Pons (tissue), 1 donor: ENCODE measurements at regions not wholly inside any gene's neighbourhood (a gene's known extent, or its start where the extent isn't known, plus 50 kb on each side); places are given as distances from the start of the nearest gene placed in this dataset.

Experiments used
- DNase-seq: peaks from one replicate; pipeline ENCODE4 v3.0.0-alpha.2; 2016; ENCODE audit warnings: low spot score

GRCh38 chr4:181987392-181987791 is 255.8 kb upstream of the TENM3 start:
- DNase-seq = no peak

GRCh38 chr4:181989071-181989470 is 254.1 kb upstream of the TENM3 start:
- no peak for DNase-seq

DNA sequence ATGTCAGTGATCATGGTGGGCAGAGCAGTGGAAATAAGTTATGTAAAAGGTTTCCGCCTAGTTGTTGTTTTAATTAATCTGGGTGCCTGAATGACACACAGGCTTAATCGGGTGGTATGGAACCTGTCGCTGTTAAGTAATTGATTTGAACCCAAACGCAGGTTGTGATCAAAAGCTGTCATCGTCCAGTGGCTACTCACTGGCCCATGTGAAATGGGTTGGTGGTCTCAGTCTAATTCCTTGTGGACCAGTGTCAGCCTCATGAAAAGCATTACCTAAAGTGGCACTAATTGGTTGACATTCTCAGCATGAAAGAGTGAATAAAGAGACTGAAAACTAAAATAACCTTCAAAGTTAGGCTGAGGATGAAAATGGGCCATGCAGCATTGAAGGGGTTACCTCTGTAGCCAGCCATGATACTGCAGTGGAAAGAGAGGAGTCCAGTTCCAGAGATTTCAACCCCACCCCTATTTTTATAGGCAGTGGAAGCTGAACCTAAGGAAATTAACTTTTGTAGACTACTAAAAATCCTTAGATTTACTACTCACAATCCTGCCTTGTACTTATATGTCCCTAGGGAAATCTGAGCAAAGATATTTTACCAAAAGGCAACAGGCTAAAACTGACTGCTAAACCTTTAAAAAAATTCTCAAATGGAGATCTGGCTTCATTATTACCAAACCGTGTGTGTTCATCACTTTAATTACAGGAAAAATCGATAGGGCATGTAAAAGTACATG is 251.7 kb upstream of the TENM3 start:
- no peak for DNase-seq

DNA sequence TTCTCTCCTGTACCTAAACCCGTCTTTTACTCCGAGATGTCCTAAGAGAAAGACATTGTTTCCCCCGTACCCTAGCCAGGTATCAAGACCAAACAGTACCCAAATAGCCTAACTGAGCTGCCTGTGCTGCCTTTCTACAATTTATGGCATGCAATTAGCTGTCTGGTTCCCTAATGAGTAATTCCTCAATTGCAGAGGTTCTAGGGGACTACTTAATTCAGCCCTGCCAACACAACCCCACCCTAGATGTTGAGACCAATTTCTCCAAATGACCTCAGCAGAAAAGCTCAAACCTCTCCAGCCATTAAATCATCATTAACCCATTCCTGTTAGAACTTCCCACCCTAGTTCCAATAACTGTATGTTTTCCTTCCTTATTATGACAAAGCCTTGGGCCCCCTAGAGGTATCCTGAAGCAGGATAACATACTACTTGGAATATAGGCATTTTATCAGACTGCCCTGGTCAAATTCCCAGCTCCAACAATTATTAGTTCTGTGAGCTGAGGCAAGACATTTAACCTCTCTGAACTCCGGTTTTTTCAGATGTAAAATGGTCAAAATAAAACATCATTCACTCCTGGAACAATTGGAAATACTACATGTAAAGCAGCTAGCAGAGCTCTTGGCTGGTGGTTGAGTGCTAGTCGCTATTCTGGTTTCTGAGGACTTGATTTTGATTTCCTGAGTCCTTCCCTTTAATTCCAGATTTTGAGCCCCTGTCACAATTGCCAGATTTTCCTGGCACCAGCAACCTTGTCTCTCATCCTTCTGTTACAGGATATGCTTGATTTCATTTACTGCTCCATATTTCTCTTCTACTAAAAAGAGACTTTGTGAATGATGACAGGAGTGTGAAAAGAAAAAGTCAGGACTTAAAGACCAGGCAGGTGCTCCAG is 244.6 kb upstream of the TENM3 start:
- DNase-seq = no peak

- DNase-seq = no peak
Observed at GRCh38 chr4:182000077-182000476, 243.1 kb upstream of the TENM3 start.

GRCh38 chr4:182010876-182011275 is 232.3 kb upstream of the TENM3 start:
- no peak for DNase-seq

DNA sequence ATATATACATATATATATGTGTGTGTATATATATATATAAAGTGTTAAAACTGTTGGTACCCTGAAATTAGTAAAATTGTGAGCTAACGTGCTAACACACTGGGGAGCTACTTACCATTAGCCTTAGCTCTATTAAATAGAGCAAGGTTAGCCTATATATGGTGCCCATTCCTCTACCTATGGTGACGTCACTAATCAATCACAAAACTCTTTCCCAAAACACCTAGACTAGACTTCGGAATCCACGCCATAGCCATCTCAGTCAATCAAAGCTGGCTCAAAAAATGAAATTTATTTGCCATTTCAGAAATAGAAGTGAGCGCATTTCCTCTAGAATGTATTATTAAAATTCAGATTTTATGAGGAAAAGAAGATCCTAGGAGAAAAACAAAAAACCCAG is 229.0 kb upstream of the TENM3 start:
- no peak for DNase-seq

- no peak for DNase-seq
Observed at GRCh38 chr4:182015014-182015413, 228.2 kb upstream of the TENM3 start.

DNA sequence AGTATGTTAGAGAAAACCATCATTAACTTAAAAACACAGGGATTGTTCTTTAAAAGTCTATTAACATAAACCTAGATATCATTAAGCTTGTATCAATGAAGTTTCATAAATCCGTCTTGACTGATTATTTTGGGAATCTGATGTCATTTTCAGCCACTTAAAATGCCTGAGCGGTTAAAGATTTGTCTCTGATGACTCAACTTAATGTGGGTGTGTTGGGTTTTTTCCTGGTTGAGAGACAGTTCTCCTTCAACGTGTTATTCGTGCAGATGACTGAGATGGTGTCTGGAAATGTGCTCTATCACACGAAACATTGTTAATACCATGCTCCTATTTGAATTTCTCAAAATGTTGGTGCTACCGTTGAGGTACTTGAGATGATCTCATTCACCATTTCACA is 227.3 kb upstream of the TENM3 start:
- DNase-seq = no peak

- DNase-seq = no peak
Observed at GRCh38 chr4:182017038-182017437, 226.2 kb upstream of the TENM3 start.

GRCh38 chr4:182018691-182019090 is 224.5 kb upstream of the TENM3 start:
- no peak for DNase-seq

- no peak for DNase-seq
Observed at GRCh38 chr4:182019148-182019652, 224.0 kb upstream of the TENM3 start.

DNA sequence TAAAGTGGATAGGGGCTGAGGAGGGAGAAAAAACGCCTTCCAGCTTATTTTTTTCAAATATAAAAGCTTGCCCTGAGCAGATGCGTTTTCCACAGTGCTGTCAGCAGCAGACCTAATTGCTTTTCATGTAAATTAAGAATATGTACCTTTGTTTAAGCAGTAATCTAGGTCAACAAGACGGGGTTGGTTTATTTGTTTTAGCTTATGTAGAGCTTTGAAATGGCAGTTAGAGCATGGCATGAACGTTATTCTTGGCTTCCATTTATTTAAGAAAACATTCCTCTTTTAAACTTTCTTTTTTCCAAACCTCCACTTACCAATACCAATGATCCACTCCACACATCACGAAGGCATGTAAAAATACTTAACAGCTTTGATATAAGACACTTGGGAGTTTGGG is 220.3 kb upstream of the TENM3 start:
- DNase-seq = no peak

DNA sequence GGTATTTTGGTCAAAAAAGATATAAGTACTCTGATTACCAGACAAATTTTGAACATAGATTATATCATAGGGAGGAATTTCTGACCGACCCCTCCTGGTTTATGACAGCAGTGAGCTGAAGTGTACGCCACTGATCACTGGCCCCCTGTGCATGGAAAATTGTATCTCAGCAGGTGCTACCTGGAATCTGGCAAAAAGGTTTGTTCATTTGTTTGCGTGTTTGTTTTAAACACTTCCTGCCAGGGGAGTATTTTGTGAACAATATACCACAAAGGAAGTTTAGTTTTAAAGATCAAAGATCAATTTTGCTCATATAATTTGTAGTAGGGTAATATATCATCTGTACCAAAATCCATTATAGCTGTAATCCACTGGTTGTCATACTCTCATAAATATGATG is 219.7 kb upstream of the TENM3 start:
- no peak for DNase-seq

DNA sequence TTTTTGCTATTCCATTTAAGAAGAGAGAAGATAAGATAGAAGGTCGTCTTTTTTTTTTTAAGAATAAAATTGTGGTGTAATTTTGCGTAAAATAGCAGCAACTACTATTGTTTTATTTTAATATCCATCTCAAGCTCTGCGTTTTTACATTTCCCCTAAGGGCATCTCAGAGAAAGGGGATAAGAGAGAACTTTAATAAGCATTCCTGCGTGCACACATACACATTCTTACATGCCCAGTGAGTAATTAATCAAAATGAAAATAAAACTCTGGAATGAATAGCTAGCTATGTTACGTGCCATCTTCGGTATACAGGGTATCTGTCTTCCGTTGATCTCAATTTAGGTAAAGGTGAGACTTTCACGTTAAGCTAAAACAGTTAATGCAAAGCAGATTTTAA is 200.3 kb upstream of the TENM3 start:
- DNase-seq = no peak

- no peak for DNase-seq
Observed at GRCh38 chr4:182048871-182049270, 194.3 kb upstream of the TENM3 start.

- DNase-seq = no peak
Observed at GRCh38 chr4:182056866-182057265, 186.3 kb upstream of the TENM3 start.

DNA sequence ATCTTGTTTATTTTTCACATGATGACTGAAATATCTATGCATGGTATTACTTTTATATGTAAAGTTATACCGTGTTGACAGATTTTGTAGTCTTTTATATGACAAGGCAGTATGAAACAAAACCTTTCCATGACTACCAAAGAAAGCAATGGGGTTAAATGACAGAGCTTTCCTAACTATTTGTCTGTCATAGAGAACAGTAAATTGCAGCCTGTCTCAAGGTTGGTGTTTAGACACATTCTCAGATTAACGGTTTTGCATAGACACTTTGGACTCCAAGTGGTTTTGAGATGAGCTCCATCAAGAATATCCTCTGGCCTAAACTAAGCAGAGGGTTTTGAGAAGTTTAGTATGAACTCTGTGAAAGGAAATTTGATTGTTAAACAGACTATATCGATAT is 180.7 kb upstream of the TENM3 start:
- DNase-seq = no peak

GRCh38 chr4:182062936-182063335 is 180.3 kb upstream of the TENM3 start:
- DNase-seq = no peak

- DNase-seq = no peak
Observed at GRCh38 chr4:182063651-182064050, 179.6 kb upstream of the TENM3 start.

- DNase-seq = no peak
Observed at GRCh38 chr4:182065255-182065654, 177.9 kb upstream of the TENM3 start.

DNA sequence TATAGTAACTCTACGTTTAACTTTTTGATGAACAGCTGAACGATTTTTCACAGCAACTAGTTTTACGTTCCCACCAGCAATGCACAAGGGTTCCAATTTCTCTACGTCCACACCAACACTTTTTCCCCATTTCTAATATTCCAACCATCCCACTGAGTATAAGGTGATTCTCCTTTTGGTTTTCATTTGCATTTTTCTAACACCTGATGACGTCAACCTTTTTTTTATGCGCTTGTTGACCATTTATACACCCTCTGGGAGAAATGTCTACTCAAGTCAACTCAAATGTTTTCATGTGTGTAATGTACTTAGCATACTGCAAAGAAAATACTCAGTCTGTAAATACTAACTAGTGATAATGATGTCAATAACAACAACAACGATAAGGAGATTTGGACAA is 177.2 kb upstream of the TENM3 start:
- no peak for DNase-seq

DNA sequence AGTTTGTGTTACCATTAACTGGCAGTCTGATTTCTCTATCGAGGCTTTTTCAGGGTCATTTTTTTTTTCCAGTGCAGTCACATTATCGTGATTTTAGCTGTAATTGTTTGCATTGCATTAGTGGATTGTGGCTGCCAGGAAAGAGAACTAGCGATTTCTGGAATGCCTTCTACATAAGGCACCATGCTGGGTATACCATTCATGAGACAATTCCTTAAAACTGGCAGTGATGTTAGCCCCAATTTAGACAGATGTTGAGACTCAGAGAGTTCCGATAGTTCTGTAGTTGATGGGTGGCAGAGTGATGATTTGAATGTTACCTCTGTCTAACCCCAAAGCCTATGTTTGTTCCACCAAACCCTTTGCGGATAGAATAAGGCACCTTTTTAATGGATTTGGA is 175.4 kb upstream of the TENM3 start:
- no peak for DNase-seq
